Panc1 (cell line): ENCODE measurements at regions not wholly inside any gene's neighbourhood (a gene's known extent, or its start where the extent isn't known, plus 50 kb on each side); places are given as distances from the start of the nearest gene placed in this dataset.

Source experiments
- POLR2AphosphoS5 ChIP-seq: IDR thresholded peaks from 2 replicates; pipeline ENCODE4 v1.6.1; 2012; ENCODE audit warnings: mild to moderate bottlenecking, low read depth, low read length, moderate library complexity
- TCF7L2 ChIP-seq: IDR thresholded peaks from 2 replicates; pipeline ENCODE4 v1.6.1; 2011; ENCODE audit warnings: mild to moderate bottlenecking, low read depth, low read length, inconsistent platforms
- TF ChIP-seq, protein P1 (sequence below): fragments of 450-650 bp; IDR thresholded peaks from 2 replicates; pipeline ENCODE4 v1.5.1; 2017; ENCODE audit warnings: mild to moderate bottlenecking
- TF ChIP-seq, protein P2 (sequence below), 2 experiments: IDR thresholded peaks; 2 replicates each; pipeline ENCODE4 v1.6.1; 2011 to 2012; ENCODE audit warnings: low read depth in 2 of 2, control low read depth in 1 of 2, low read length in 1 of 2, mild to moderate bottlenecking in 1 of 2, moderate library complexity in 1 of 2; ENCODE audit not compliant: insufficient read depth in 1 of 2

DNA sequence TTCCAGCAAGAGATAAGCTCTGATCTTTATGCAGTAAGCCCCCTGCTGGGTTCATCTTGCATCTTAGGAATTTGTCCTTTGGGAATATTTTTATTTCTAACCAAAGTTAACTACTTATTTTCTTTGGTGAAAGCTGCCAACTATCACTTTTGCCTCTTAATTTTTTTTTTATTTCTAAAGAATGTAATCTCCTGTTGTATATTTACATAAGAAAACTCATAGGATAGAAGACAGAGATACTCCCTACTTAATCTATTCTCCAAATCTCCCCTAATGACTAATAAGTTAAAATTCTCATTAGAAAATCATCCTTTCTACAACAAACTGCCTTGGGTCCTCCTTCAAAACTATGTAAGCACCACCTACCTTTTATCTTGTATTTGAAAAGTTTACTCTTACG is 612.2 kb upstream of the SLC39A10 start:
- TF ChIP-seq, protein P1, sequence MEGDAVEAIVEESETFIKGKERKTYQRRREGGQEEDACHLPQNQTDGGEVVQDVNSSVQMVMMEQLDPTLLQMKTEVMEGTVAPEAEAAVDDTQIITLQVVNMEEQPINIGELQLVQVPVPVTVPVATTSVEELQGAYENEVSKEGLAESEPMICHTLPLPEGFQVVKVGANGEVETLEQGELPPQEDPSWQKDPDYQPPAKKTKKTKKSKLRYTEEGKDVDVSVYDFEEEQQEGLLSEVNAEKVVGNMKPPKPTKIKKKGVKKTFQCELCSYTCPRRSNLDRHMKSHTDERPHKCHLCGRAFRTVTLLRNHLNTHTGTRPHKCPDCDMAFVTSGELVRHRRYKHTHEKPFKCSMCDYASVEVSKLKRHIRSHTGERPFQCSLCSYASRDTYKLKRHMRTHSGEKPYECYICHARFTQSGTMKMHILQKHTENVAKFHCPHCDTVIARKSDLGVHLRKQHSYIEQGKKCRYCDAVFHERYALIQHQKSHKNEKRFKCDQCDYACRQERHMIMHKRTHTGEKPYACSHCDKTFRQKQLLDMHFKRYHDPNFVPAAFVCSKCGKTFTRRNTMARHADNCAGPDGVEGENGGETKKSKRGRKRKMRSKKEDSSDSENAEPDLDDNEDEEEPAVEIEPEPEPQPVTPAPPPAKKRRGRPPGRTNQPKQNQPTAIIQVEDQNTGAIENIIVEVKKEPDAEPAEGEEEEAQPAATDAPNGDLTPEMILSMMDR, result no peak
- TF ChIP-seq, protein P2, sequence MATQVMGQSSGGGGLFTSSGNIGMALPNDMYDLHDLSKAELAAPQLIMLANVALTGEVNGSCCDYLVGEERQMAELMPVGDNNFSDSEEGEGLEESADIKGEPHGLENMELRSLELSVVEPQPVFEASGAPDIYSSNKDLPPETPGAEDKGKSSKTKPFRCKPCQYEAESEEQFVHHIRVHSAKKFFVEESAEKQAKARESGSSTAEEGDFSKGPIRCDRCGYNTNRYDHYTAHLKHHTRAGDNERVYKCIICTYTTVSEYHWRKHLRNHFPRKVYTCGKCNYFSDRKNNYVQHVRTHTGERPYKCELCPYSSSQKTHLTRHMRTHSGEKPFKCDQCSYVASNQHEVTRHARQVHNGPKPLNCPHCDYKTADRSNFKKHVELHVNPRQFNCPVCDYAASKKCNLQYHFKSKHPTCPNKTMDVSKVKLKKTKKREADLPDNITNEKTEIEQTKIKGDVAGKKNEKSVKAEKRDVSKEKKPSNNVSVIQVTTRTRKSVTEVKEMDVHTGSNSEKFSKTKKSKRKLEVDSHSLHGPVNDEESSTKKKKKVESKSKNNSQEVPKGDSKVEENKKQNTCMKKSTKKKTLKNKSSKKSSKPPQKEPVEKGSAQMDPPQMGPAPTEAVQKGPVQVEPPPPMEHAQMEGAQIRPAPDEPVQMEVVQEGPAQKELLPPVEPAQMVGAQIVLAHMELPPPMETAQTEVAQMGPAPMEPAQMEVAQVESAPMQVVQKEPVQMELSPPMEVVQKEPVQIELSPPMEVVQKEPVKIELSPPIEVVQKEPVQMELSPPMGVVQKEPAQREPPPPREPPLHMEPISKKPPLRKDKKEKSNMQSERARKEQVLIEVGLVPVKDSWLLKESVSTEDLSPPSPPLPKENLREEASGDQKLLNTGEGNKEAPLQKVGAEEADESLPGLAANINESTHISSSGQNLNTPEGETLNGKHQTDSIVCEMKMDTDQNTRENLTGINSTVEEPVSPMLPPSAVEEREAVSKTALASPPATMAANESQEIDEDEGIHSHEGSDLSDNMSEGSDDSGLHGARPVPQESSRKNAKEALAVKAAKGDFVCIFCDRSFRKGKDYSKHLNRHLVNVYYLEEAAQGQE (IDR thresholded peaks at IDR 0.05; ENCODE audit: insufficient read depth in 1 of 2, low read depth in 2 of 2, low read length in 1 of 2), result no peak
- TF ChIP-seq TCF7L2, result no peak
- TF ChIP-seq POLR2AphosphoS5, result no peak
